Peyer's patch (tissue), 4 donors: ENCODE measurements at regions not wholly inside any gene's neighbourhood (a gene's known extent, or its start where the extent isn't known, plus 50 kb on each side); places are given as distances from the start of the nearest gene placed in this dataset.
"Not testable (repeated sequence)": the region's sequence is repeated elsewhere in the genome, so short reads cannot be mapped to it uniquely, and the experiment has no call there.

ENCODE experiments used
- DNase-seq, 3 donors: peaks; one replicate each; pipeline ENCODE4 v3.0.0-alpha.2; 2017 to 2019
- H3K27ac ChIP-seq, 4 donors: fragments of 200-600 bp; sonication (generic); one replicate each; pipeline ENCODE4 v1.5.1; 2016 to 2019
- H3K27me3 ChIP-seq, 2 donors: fragments of 200-600 bp; sonication (generic); one replicate each; pipeline ENCODE4 v1.5.1; 2019
- H3K36me3 ChIP-seq, 3 donors: fragments of 200-600 bp; sonication (generic); one replicate each; pipeline ENCODE4 v1.5.1; 2016 to 2019
- H3K4me1 ChIP-seq, 4 donors: fragments of 200-600 bp; sonication (generic); one replicate each; pipeline ENCODE4 v1.5.1; 2016 to 2019
- H3K4me3 ChIP-seq, 4 donors: fragments of 200-600 bp; sonication (generic); 1 replicate in 3 of 4; 2 replicates in 1 of 4; pipeline ENCODE4 v1.5.1; 2016 to 2019; ENCODE audit warnings: mild to moderate bottlenecking in 1 of 4
- H3K9me3 ChIP-seq, 4 donors: fragments of 200-600 bp; sonication (generic); one replicate each; pipeline ENCODE4 v1.5.1; 2016 to 2019; ENCODE audit warnings: mild to moderate bottlenecking in 1 of 4
- CTCF ChIP-seq, 6 experiments: fragments of 450-650 bp in 4 of 6; fragments of 200-600 bp in 2 of 6; sonication (generic) in 1 of 6; IDR thresholded peaks; one replicate each; pipeline ENCODE4 v1.5.1; 2017 to 2019; ENCODE audit warnings: antibody characterized with exemption in 6 of 6, mild to moderate bottlenecking in 3 of 6, moderate library complexity in 1 of 6
- POLR2A ChIP-seq, 2 donors: fragments of 450-650 bp; IDR thresholded peaks; one replicate each; pipeline ENCODE4 v1.5.1; 2017; ENCODE audit warnings: antibody characterized with exemption in 2 of 2, mild to moderate bottlenecking in 2 of 2, moderate library complexity in 2 of 2

- TF ChIP-seq CTCF (IDR thresholded peaks at IDR 0.05) = no peak
- no peak for TF ChIP-seq POLR2A (IDR thresholded peaks at IDR 0.05)
These were observed 584.9 kb upstream of the EYS start for GRCh38 chr6:66291905-66292304.

GRCh38 chr6:66289889-66290288 is 582.9 kb upstream of the EYS start:
- no peak for DNase-seq
- H3K36me3 ChIP-seq = no peaks in the 10 kb centered on the region

More at GRCh38 chr6:66291905-66292304, 584.9 kb upstream of the EYS start:
- no peak for DNase-seq
- Histone ChIP-seq H3K36me3 (no peaks in the 10 kb centered on the region), H3K4me1 (no peaks in the 10 kb centered on the region), H3K27me3 (no peaks in the 10 kb centered on the region), H3K27ac (no peak overlapping the region), H3K4me3 (no peak overlapping the region), H3K9me3 (no peaks in the 10 kb centered on the region)

GRCh38 chr6:66278115-66278514 is 571.1 kb upstream of the EYS start:
- Histone ChIP-seq H3K9me3 (no peaks in the 10 kb centered on the region), H3K27me3 (no peaks in the 10 kb centered on the region), H3K4me1 (no peaks in the 10 kb centered on the region), H3K27ac (no peak overlapping the region), H3K4me3 (no peak overlapping the region), H3K36me3 (no peaks in the 10 kb centered on the region)
- no peak for DNase-seq
- TF ChIP-seq POLR2A (IDR thresholded peaks at IDR 0.05) = no peak
- no peak for TF ChIP-seq CTCF (IDR thresholded peaks at IDR 0.05)

More at GRCh38 chr6:66289889-66290288, 582.9 kb upstream of the EYS start:
- Histone ChIP-seq H3K4me1 (no peaks in the 10 kb centered on the region), H3K27me3 (no peaks in the 10 kb centered on the region), H3K9me3 (no peaks in the 10 kb centered on the region), H3K4me3 (no peak overlapping the region), H3K27ac (no peak overlapping the region)
- no peak for TF ChIP-seq CTCF (IDR thresholded peaks at IDR 0.05)

GRCh38 chr6:66277400-66277799 is 570.4 kb upstream of the EYS start:
- TF ChIP-seq POLR2A (IDR thresholded peaks at IDR 0.05) (no peak), CTCF (IDR thresholded peaks at IDR 0.05) (no peak)
- Histone ChIP-seq H3K36me3 (no peaks in the 10 kb centered on the region), H3K27me3 (no peaks in the 10 kb centered on the region), H3K9me3 (no peaks in the 10 kb centered on the region), H3K4me1 (no peaks in the 10 kb centered on the region), H3K4me3 (no peak overlapping the region), H3K27ac (no peak overlapping the region)
- DNase-seq = no peak

- DNase-seq = no peak
- Histone ChIP-seq H3K27me3 (no peaks in the 10 kb centered on the region), H3K36me3 (no peaks in the 10 kb centered on the region), H3K27ac (no peak overlapping the region), H3K4me1 (no peaks in the 10 kb centered on the region), H3K9me3 (peaks cover 0 to 4% (median 0%) of the 10 kb centered on the region in 4 donors), H3K4me3 (no peak overlapping the region)
- TF ChIP-seq POLR2A (IDR thresholded peaks at IDR 0.05) (no peak), CTCF (IDR thresholded peaks at IDR 0.05) (no peak)
These were observed 558.7 kb upstream of the EYS start for GRCh38 chr6:66265737-66266136.

GRCh38 chr6:66264376-66264775 is 557.4 kb upstream of the EYS start:
- Histone ChIP-seq H3K36me3 (no peaks in the 10 kb centered on the region), H3K9me3 (peaks cover 0 to 5% (median 0%) of the 10 kb centered on the region in 4 donors), H3K27ac (no peak overlapping the region), H3K27me3 (no peaks in the 10 kb centered on the region), H3K4me3 (no peak overlapping the region), H3K4me1 (no peaks in the 10 kb centered on the region)
- TF ChIP-seq CTCF (IDR thresholded peaks at IDR 0.05) = no peak
- no peak for TF ChIP-seq POLR2A (IDR thresholded peaks at IDR 0.05)
- no peak for DNase-seq

- H3K27ac ChIP-seq, DNase-seq, H3K4me1 ChIP-seq, H3K36me3 ChIP-seq, H3K27me3 ChIP-seq, H3K4me3 ChIP-seq: not testable (repeated sequence)
- H3K9me3 ChIP-seq = peaks cover 0 to 12% (median 0%) of the 10 kb centered on the region in 4 donors
These were observed 551.9 kb upstream of the EYS start for GRCh38 chr6:66258731-66259487.
